Tibial nerve (tissue), 4 donors: ENCODE measurements at regions not wholly inside any gene's neighbourhood (a gene's known extent, or its start where the extent isn't known, plus 50 kb on each side); places are given as distances from the start of the nearest gene placed in this dataset.

ENCODE experiments used
- EP300 ChIP-seq, 2 donors: sonication (generic); formaldehyde crosslinking; IDR thresholded peaks; one replicate each; pipeline ENCODE4 v1.6.1; 2017; ENCODE audit warnings: antibody characterized with exemption in 2 of 2, mild to moderate bottlenecking in 1 of 2
- POLR2A ChIP-seq, 2 donors: fragments of 450-650 bp; IDR thresholded peaks; one replicate each; pipeline ENCODE4 v1.6.1; 2017; ENCODE audit warnings: antibody characterized with exemption in 2 of 2, mild to moderate bottlenecking in 2 of 2, moderate library complexity in 2 of 2
- TF ChIP-seq, protein P1 (sequence below), 5 experiments: fragments of 200-600 bp in 3 of 5; fragments of 450-650 bp in 2 of 5; sonication (generic) in 3 of 5; IDR thresholded peaks; one replicate each; pipeline ENCODE4 v1.5.1; 2016 to 2019; ENCODE audit warnings: antibody characterized with exemption in 5 of 5, mild to moderate bottlenecking in 3 of 5, moderate library complexity in 2 of 5

- no peak for TF ChIP-seq POLR2A (IDR thresholded peaks at IDR 0.05)
- TF ChIP-seq, protein P1, sequence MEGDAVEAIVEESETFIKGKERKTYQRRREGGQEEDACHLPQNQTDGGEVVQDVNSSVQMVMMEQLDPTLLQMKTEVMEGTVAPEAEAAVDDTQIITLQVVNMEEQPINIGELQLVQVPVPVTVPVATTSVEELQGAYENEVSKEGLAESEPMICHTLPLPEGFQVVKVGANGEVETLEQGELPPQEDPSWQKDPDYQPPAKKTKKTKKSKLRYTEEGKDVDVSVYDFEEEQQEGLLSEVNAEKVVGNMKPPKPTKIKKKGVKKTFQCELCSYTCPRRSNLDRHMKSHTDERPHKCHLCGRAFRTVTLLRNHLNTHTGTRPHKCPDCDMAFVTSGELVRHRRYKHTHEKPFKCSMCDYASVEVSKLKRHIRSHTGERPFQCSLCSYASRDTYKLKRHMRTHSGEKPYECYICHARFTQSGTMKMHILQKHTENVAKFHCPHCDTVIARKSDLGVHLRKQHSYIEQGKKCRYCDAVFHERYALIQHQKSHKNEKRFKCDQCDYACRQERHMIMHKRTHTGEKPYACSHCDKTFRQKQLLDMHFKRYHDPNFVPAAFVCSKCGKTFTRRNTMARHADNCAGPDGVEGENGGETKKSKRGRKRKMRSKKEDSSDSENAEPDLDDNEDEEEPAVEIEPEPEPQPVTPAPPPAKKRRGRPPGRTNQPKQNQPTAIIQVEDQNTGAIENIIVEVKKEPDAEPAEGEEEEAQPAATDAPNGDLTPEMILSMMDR (IDR thresholded peaks at IDR 0.05), result no peak
- TF ChIP-seq EP300 (IDR thresholded peaks at IDR 0.05), result no peak
Measured at GRCh38 chr14:71497645-71498086, 434.6 kb upstream of the RGS6 start.
